ENCODE measurements at regions not wholly inside any gene's neighbourhood (a gene's known extent, or its start where the extent isn't known, plus 50 kb on each side); places are given as distances from the start of the nearest gene placed in this dataset.
"Not testable (repeated sequence)": the region's sequence is repeated elsewhere in the genome, so short reads cannot be mapped to it uniquely, and the experiment has no call there.

DNA sequence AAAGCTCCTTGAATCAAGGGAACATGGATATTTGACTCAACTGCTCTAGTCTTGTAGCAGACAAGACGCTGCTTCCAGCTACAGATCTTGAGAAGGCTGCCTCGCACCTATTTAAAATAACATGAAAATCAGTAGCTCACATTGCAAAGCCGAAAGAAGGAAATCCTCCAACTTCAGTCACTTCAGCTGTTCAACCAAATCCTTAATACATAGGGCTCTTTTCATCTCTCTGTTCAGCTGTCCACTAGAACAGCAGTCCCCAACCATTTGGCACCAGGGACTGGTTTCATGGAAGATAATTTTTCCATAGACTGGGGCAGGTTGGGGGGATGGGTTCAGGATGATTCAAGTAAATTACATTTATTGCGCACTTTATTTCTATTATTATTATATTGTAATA is 1116.0 kb upstream of the TMEM132C start:
- no peak overlapping the region for H3K27ac ChIP-seq
- TF ChIP-seq, protein P1, sequence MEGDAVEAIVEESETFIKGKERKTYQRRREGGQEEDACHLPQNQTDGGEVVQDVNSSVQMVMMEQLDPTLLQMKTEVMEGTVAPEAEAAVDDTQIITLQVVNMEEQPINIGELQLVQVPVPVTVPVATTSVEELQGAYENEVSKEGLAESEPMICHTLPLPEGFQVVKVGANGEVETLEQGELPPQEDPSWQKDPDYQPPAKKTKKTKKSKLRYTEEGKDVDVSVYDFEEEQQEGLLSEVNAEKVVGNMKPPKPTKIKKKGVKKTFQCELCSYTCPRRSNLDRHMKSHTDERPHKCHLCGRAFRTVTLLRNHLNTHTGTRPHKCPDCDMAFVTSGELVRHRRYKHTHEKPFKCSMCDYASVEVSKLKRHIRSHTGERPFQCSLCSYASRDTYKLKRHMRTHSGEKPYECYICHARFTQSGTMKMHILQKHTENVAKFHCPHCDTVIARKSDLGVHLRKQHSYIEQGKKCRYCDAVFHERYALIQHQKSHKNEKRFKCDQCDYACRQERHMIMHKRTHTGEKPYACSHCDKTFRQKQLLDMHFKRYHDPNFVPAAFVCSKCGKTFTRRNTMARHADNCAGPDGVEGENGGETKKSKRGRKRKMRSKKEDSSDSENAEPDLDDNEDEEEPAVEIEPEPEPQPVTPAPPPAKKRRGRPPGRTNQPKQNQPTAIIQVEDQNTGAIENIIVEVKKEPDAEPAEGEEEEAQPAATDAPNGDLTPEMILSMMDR (conservative IDR thresholded peaks at IDR 0.05) = no peak

GRCh38 chr12:127153996-127154395 is 1113.0 kb upstream of the TMEM132C start:
- TF ChIP-seq, protein P1 (conservative IDR thresholded peaks at IDR 0.05) = no peak
- no peak overlapping the region for H3K27ac ChIP-seq

- not testable (repeated sequence) for H3K27ac ChIP-seq
Observed at GRCh38 chr12:127154830-127155229, 1112.1 kb upstream of the TMEM132C start.

GRCh38 chr12:127155935-127156619 is 1110.9 kb upstream of the TMEM132C start:
- H3K27ac ChIP-seq = not testable (repeated sequence)

DNA sequence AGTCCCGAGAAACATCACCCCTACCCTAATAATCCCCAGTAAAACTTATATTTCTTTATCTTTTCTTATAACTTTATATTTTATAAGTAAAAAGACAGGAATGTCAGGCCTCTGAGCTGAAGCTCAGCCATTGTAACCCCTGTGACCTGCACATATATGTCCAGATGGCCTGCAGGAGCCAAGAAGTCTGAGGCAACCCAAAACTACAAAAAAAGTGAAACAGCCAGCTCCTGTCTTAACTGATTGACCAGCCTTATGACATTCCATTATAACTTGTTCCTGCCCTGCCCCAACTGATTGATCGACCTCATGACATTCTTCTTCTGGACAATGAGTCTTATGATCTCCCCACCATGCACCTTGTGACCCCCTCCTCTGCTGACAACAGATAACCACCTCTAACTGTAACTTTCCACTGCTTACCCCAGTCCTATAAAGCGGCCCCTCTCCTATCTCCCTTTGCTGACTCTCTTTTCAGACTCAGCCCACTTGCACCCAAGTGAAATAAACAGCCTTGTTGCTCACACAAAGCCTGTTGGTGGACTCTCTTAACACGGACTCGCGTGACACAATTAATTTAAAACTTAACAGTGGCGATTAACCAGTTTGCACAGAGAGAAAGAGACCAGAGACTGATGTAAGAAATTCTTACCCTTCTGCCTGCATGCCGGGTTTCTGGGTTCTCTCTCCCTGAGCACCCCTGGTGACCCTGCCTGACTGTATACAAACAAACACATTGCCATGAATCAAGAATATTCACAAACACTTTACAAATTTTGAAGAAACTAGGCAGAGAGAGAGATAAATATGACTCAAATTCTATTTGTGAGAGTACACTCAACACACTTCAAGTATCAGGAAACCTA is 1109.2 kb upstream of the TMEM132C start:
- H3K27ac ChIP-seq = not testable (repeated sequence)

GRCh38 chr12:127158385-127159061 is 1108.4 kb upstream of the TMEM132C start:
- TF ChIP-seq, protein P1 (conservative IDR thresholded peaks at IDR 0.05) = no peak
- H3K27ac ChIP-seq = no peak overlapping the region

DNA sequence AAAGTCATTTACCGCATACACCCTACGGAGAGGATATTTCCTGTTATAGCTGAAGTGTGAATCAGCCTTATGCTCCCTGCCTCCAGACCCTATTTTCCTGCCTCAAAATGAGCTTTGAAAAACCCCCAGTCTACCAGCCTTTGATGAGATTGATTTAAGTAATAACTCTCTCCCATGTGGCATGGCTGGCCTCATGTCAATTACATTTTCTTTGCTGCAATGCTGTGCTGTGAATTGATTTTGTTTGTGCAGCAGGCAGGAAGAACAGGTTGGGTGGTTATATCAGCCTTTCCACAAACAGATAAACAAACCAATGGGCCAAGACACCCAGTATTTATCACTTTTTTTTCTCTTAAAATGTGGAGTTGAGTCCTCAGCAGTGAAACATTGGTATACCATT is 1105.5 kb upstream of the TMEM132C start:
- no peak overlapping the region for H3K27ac ChIP-seq
- TF ChIP-seq, protein P1 (conservative IDR thresholded peaks at IDR 0.05) = no peak

GRCh38 chr12:127162307-127162706 is 1104.7 kb upstream of the TMEM132C start:
- TF ChIP-seq, protein P1 (conservative IDR thresholded peaks at IDR 0.05) = no peak
- no peak overlapping the region for H3K27ac ChIP-seq

- no peak overlapping the region for H3K27ac ChIP-seq
- TF ChIP-seq, protein P1 (conservative IDR thresholded peaks at IDR 0.05) = no peak
Observed at GRCh38 chr12:127162902-127163301, 1104.1 kb upstream of the TMEM132C start.

Data from VCaP (cell line).